Large intestine (tissue), 3 donors: ENCODE measurements at regions not wholly inside any gene's neighbourhood (a gene's known extent, or its start where the extent isn't known, plus 50 kb on each side); places are given as distances from the start of the nearest gene placed in this dataset.

Source experiments
- DNase-seq, 2 donors: peaks; one replicate each; pipeline versions ENCODE4 v3.0.0 to v3.0.0-alpha.2; 2013
- H3K27ac ChIP-seq: one replicate; pipeline ENCODE4 v1.5.1; 2013; ENCODE audit warnings: low read length
- H3K27me3 ChIP-seq: 2 replicates; pipeline ENCODE4 v1.6.1; 2013; ENCODE audit warnings: low read length; ENCODE audit not compliant: control insufficient read depth, insufficient read depth
- H3K36me3 ChIP-seq: 2 replicates; pipeline ENCODE4 v1.6.1; 2013; ENCODE audit warnings: low read length; ENCODE audit not compliant: control insufficient read depth, insufficient read depth
- H3K4me1 ChIP-seq: one replicate; pipeline ENCODE4 v1.6.1; 2013; ENCODE audit warnings: low read length; ENCODE audit not compliant: control insufficient read depth, insufficient read depth
- H3K4me3 ChIP-seq: one replicate; pipeline ENCODE4 v1.5.1; 2013; ENCODE audit warnings: low read length
- H3K9me3 ChIP-seq: one replicate; pipeline ENCODE4 v1.6.1; 2013; ENCODE audit warnings: mild to moderate bottlenecking, low read depth, low read length, moderate library complexity; ENCODE audit not compliant: control insufficient read depth
- WGBS: methylation state at CpG from one replicate; pipeline ENCODE4 v1.1.5; 2013; ENCODE audit warnings: low lambda C conversion rate; ENCODE audit not compliant: insufficient coverage; 5-methylcytosine and 5-hydroxymethylcytosine counted together

- DNase-seq: no peak
- H3K27ac ChIP-seq: no peak overlapping the region
- no CpG with 5 or more reads among the region's 3 CpGs for WGBS
- H3K36me3 ChIP-seq: no peaks in the 10 kb centered on the region
- no peaks in the 10 kb centered on the region for H3K27me3 ChIP-seq
- no peaks in the 10 kb centered on the region for H3K4me1 ChIP-seq
- no peak overlapping the region for H3K4me3 ChIP-seq
- no peaks in the 10 kb centered on the region for H3K9me3 ChIP-seq
These were observed 208.4 kb downstream of the MATN1 start for GRCh38 chr1:30514945-30515344.

GRCh38 chr1:30514137-30514654 is 209.2 kb downstream of the MATN1 start:
- Histone ChIP-seq H3K4me3 (no peak overlapping the region), H3K27me3 (no peaks in the 10 kb centered on the region), H3K36me3 (no peaks in the 10 kb centered on the region), H3K9me3 (no peaks in the 10 kb centered on the region), H3K27ac (no peak overlapping the region), H3K4me1 (no peaks in the 10 kb centered on the region)
- no CpG with 5 or more reads among the region's 6 CpGs for WGBS
- DNase-seq: no peak

GRCh38 chr1:30513396-30514136 is 209.8 kb downstream of the MATN1 start:
- H3K9me3 ChIP-seq: no peaks in the 10 kb centered on the region
- H3K4me1 ChIP-seq: no peaks in the 10 kb centered on the region
- no peak overlapping the region for H3K4me3 ChIP-seq
- H3K27ac ChIP-seq: no peak overlapping the region
- peak in 1 of 2 donors; percentile 20 for DNase-seq
- no CpG with 5 or more reads among the region's 12 CpGs for WGBS
- no peaks in the 10 kb centered on the region for H3K27me3 ChIP-seq
- no peaks in the 10 kb centered on the region for H3K36me3 ChIP-seq

- DNase-seq: no peak
- no peaks in the 10 kb centered on the region for H3K4me1 ChIP-seq
- no peaks in the 10 kb centered on the region for H3K9me3 ChIP-seq
- no peak overlapping the region for H3K4me3 ChIP-seq
- no CpG with 5 or more reads among the region's 9 CpGs for WGBS
- no peak overlapping the region for H3K27ac ChIP-seq
- H3K36me3 ChIP-seq: no peaks in the 10 kb centered on the region
- no peaks in the 10 kb centered on the region for H3K27me3 ChIP-seq
These were observed 210.5 kb downstream of the MATN1 start for GRCh38 chr1:30512914-30513265.

GRCh38 chr1:30511991-30512913 is 211.1 kb downstream of the MATN1 start:
- no peaks in the 10 kb centered on the region for H3K9me3 ChIP-seq
- no peaks in the 10 kb centered on the region for H3K4me1 ChIP-seq
- H3K4me3 ChIP-seq: no peak overlapping the region
- DNase-seq: no peak
- WGBS: no CpG with 5 or more reads among the region's 18 CpGs
- H3K27me3 ChIP-seq: no peaks in the 10 kb centered on the region
- no peaks in the 10 kb centered on the region for H3K36me3 ChIP-seq
- H3K27ac ChIP-seq: no peak overlapping the region

- no CpG with 5 or more reads among the region's 6 CpGs for WGBS
- Histone ChIP-seq H3K36me3 (no peaks in the 10 kb centered on the region), H3K27ac (no peak overlapping the region), H3K9me3 (no peaks in the 10 kb centered on the region), H3K4me3 (no peak overlapping the region), H3K4me1 (no peaks in the 10 kb centered on the region), H3K27me3 (no peaks in the 10 kb centered on the region)
- DNase-seq: no peak
These were observed 211.8 kb downstream of the MATN1 start for GRCh38 chr1:30511563-30511962.

GRCh38 chr1:30511106-30511505 is 212.3 kb downstream of the MATN1 start:
- H3K4me3 ChIP-seq: no peak overlapping the region
- no CpG with 5 or more reads among the region's 5 CpGs for WGBS
- no peak for DNase-seq
- no peak overlapping the region for H3K27ac ChIP-seq
- H3K27me3 ChIP-seq: no peaks in the 10 kb centered on the region
- H3K4me1 ChIP-seq: no peaks in the 10 kb centered on the region
- no peaks in the 10 kb centered on the region for H3K9me3 ChIP-seq
- no peaks in the 10 kb centered on the region for H3K36me3 ChIP-seq

- no peak for DNase-seq
- Histone ChIP-seq H3K27me3 (no peaks in the 10 kb centered on the region), H3K36me3 (no peaks in the 10 kb centered on the region), H3K27ac (no peak overlapping the region), H3K4me3 (no peak overlapping the region), H3K4me1 (no peaks in the 10 kb centered on the region), H3K9me3 (no peaks in the 10 kb centered on the region)
- 50% methylated on average over 1 of the region's 1 CpG for WGBS
These were observed 213.7 kb downstream of the MATN1 start for GRCh38 chr1:30509670-30510069.

- no CpG with 5 or more reads among the region's 12 CpGs for WGBS
- H3K27me3 ChIP-seq: no peaks in the 10 kb centered on the region
- no peak for DNase-seq
- H3K36me3 ChIP-seq: no peaks in the 10 kb centered on the region
- no peak overlapping the region for H3K4me3 ChIP-seq
- H3K4me1 ChIP-seq: no peaks in the 10 kb centered on the region
- no peaks in the 10 kb centered on the region for H3K9me3 ChIP-seq
- no peak overlapping the region for H3K27ac ChIP-seq
These were observed 214.8 kb downstream of the MATN1 start for GRCh38 chr1:30508611-30509010.

- WGBS: no CpG with 5 or more reads among the region's 3 CpGs
- no peak overlapping the region for H3K27ac ChIP-seq
These were observed 215.3 kb downstream of the MATN1 start for GRCh38 chr1:30508175-30508448.

More at GRCh38 chr1:30508175-30508448, 215.3 kb downstream of the MATN1 start:
- no peak for DNase-seq
- no peak overlapping the region for H3K4me3 ChIP-seq
- no peaks in the 10 kb centered on the region for H3K4me1 ChIP-seq
- H3K36me3 ChIP-seq: no peaks in the 10 kb centered on the region
- no peaks in the 10 kb centered on the region for H3K27me3 ChIP-seq
- H3K9me3 ChIP-seq: no peaks in the 10 kb centered on the region
